Testis (tissue), 2 donors: ENCODE measurements at regions not wholly inside any gene's neighbourhood (a gene's known extent, or its start where the extent isn't known, plus 50 kb on each side); places are given as distances from the start of the nearest gene placed in this dataset.

ENCODE experiments used
- CTCF ChIP-seq, 3 experiments: fragments of 450-650 bp in 2 of 3; fragments of 200-600 bp in 1 of 3; sonication (generic) in 1 of 3; IDR thresholded peaks; one replicate each; pipeline ENCODE4 v1.5.1; 2016 to 2019; ENCODE audit warnings: antibody characterized with exemption in 3 of 3, mild to moderate bottlenecking in 2 of 3, moderate library complexity in 1 of 3
- POLR2A ChIP-seq: fragments of 450-650 bp; IDR thresholded peaks from one replicate; pipeline ENCODE4 v1.6.1; 2017; ENCODE audit warnings: antibody characterized with exemption, mild to moderate bottlenecking, moderate library complexity

- TF ChIP-seq POLR2A (no peak), CTCF (IDR thresholded peaks at IDR 0.05) (no peak)
Measured at GRCh38 chr15:81530271-81530691, 156.3 kb upstream of the TMC3 start.
